HL-60 (cell line): ENCODE measurements at regions not wholly inside any gene's neighbourhood (a gene's known extent, or its start where the extent isn't known, plus 50 kb on each side); places are given as distances from the start of the nearest gene placed in this dataset.

Source experiments
- SPI1 ChIP-seq: IDR thresholded peaks from 2 replicates; pipeline ENCODE4 v1.6.1; 2012; ENCODE audit warnings: low read depth, mild to moderate bottlenecking, borderline replicate concordance
- TF ChIP-seq, protein P1 (sequence below): IDR thresholded peaks from one replicate; pipeline ENCODE4 v1.5.1; 2011; ENCODE audit warnings: low read length, control low read depth, inconsistent platforms; ENCODE audit not compliant: insufficient read depth

DNA sequence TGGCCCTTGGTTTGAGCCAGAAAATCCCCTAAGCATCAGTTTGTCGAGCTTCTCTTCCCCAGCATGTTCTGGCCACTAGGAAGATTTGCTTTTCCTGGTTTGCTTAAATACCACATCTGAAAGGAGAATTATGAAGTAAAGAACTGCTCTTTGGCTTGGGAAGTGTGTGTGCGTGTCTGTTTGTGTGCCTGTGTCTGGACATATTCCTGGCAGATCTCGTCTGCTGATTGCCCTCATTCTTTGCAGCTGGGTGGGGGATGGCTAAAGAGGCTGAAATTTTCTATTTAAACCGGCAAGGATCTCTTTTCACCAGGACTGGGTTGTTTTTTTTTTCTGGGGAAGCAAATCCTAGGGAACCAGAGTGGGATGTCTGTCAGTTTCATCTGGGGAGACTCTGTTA, 57.3 kb upstream of the MBOAT2 start:
- TF ChIP-seq, protein P1, sequence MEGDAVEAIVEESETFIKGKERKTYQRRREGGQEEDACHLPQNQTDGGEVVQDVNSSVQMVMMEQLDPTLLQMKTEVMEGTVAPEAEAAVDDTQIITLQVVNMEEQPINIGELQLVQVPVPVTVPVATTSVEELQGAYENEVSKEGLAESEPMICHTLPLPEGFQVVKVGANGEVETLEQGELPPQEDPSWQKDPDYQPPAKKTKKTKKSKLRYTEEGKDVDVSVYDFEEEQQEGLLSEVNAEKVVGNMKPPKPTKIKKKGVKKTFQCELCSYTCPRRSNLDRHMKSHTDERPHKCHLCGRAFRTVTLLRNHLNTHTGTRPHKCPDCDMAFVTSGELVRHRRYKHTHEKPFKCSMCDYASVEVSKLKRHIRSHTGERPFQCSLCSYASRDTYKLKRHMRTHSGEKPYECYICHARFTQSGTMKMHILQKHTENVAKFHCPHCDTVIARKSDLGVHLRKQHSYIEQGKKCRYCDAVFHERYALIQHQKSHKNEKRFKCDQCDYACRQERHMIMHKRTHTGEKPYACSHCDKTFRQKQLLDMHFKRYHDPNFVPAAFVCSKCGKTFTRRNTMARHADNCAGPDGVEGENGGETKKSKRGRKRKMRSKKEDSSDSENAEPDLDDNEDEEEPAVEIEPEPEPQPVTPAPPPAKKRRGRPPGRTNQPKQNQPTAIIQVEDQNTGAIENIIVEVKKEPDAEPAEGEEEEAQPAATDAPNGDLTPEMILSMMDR: no peak
- no peak for TF ChIP-seq SPI1
